KMS-11 (cell line): ENCODE measurements at regions not wholly inside any gene's neighbourhood (a gene's known extent, or its start where the extent isn't known, plus 50 kb on each side); places are given as distances from the start of the nearest gene placed in this dataset.

Experiments
- H2AFZ ChIP-seq: fragments of 200-600 bp; sonication (generic); 2 replicates; pipeline ENCODE4 v1.6.1; 2016; ENCODE audit warnings: antibody characterized with exemption, mixed run types, low read depth
- H3K27ac ChIP-seq: fragments of 200-600 bp; sonication (generic); 2 replicates; pipeline ENCODE4 v1.6.1; 2016; ENCODE audit warnings: mild to moderate bottlenecking, mixed run types
- H3K27me3 ChIP-seq: fragments of 200-600 bp; sonication (generic); 2 replicates; pipeline ENCODE4 v1.6.1; 2017; ENCODE audit warnings: mild to moderate bottlenecking, low read depth, mixed run types, moderate library complexity; ENCODE audit not compliant: insufficient read depth
- H3K36me3 ChIP-seq: fragments of 200-600 bp; sonication (generic); 2 replicates; pipeline ENCODE4 v1.6.1; 2017; ENCODE audit warnings: mild to moderate bottlenecking, mixed run types; ENCODE audit not compliant: insufficient read depth
- H3K4me1 ChIP-seq: fragments of 200-600 bp; sonication (generic); 2 replicates; pipeline ENCODE4 v1.6.1; 2016; ENCODE audit warnings: mild to moderate bottlenecking, low read depth, mixed run types; ENCODE audit not compliant: poor library complexity, severe bottlenecking
- H3K4me2 ChIP-seq: fragments of 200-600 bp; sonication (generic); 2 replicates; pipeline ENCODE4 v1.7.0; 2016; ENCODE audit warnings: mild to moderate bottlenecking, mixed run types
- H3K4me3 ChIP-seq: fragments of 200-600 bp; sonication (generic); IDR thresholded peaks from 2 replicates; pipeline ENCODE4 v1.6.1; 2017; ENCODE audit warnings: low read depth, low read length, mixed read lengths; ENCODE audit not compliant: insufficient read depth
- H3K79me2 ChIP-seq: fragments of 200-600 bp; sonication (generic); 2 replicates; pipeline ENCODE4 v1.6.1; 2016; ENCODE audit warnings: low read depth, mixed run types; ENCODE audit not compliant: insufficient read depth
- H3K9ac ChIP-seq: fragments of 200-600 bp; sonication (generic); 2 replicates; pipeline ENCODE4 v1.6.1; 2016; ENCODE audit warnings: mild to moderate bottlenecking, mixed run types
- H4K20me1 ChIP-seq: fragments of 200-600 bp; sonication (generic); 2 replicates; pipeline ENCODE4 v1.6.1; 2016; ENCODE audit warnings: mild to moderate bottlenecking, mixed run types; ENCODE audit not compliant: insufficient read depth
- TF ChIP-seq, protein P1 (sequence below): fragments of 200-600 bp; sonication (generic); conservative IDR thresholded peaks from 2 replicates; pipeline ENCODE4 v1.6.1; 2017; ENCODE audit warnings: low read depth, mild to moderate bottlenecking, antibody characterized with exemption, low read length, moderate library complexity, mixed read lengths

DNA sequence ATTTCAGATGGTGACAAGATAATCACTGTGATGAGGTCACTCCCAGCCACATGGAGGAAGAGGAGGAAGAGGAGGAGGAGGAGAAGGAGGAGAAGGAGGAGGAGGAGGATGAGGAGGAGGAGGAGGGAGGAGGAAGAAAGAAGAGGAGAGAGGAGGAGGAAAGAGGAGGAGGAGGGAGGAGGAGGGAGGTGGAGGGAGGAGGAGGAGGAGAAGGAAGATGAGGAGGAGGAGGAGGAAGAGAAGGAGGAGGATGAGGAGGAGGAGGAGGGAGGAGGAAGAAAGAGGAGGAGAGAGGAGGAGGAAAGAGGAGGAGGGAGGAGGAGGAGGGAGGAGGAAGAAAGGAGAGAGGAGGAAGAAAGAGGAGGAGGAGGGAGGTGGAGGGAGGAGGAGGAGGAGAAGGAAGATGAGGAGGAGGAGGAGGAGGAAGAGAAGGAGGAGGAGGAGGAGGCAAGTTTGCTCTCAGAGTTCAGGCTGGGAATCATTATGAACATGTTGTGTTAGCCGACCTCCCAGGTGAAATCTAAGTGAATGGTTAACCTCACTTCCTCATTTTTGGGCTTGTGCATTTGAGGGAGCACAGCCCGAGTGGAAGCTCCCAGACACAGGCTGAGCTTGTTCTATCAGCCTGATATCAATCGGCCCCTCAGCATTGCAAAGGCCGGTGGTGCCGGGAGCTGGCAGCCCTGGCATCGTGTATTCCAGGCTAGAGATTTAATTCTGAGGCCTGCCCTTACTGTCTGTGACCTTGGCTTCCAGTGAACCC lies 236.2 kb upstream of the PITRM1 start:
- no peaks in the 10 kb centered on the region for H4K20me1 ChIP-seq
- H3K27me3 ChIP-seq, result no peaks in the 10 kb centered on the region
- H3K4me1 ChIP-seq, result no peaks in the 10 kb centered on the region
- H3K27ac ChIP-seq, result no peak overlapping the region
- no peaks in the 10 kb centered on the region for H3K36me3 ChIP-seq
- TF ChIP-seq, protein P1, sequence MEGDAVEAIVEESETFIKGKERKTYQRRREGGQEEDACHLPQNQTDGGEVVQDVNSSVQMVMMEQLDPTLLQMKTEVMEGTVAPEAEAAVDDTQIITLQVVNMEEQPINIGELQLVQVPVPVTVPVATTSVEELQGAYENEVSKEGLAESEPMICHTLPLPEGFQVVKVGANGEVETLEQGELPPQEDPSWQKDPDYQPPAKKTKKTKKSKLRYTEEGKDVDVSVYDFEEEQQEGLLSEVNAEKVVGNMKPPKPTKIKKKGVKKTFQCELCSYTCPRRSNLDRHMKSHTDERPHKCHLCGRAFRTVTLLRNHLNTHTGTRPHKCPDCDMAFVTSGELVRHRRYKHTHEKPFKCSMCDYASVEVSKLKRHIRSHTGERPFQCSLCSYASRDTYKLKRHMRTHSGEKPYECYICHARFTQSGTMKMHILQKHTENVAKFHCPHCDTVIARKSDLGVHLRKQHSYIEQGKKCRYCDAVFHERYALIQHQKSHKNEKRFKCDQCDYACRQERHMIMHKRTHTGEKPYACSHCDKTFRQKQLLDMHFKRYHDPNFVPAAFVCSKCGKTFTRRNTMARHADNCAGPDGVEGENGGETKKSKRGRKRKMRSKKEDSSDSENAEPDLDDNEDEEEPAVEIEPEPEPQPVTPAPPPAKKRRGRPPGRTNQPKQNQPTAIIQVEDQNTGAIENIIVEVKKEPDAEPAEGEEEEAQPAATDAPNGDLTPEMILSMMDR, result no peak
- no peaks in the 10 kb centered on the region for H3K79me2 ChIP-seq
- no peak overlapping the region for H3K4me2 ChIP-seq
- no peak overlapping the region for H2AFZ ChIP-seq
- H3K4me3 ChIP-seq, result no peak overlapping the region
- H3K9ac ChIP-seq, result no peak overlapping the region

DNA sequence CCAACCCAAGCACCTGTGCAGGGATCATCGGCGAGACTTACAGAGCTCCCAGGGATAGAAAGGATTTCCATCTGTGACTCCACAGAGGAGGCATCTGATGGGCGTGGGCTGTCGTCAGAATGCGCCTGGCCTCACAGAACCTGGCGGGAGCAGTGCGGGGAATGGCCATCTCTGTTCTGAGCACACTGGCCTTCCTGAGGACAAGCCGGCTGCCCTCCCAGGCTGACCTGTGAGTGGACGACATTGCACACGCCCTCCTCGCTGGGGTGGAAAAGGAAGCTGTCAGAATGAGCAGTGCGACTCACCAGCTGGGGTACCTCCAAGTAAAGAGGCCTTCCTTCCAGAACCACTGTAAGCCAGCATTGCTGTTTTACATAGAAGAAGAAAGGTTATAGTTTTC lies 234.6 kb upstream of the PITRM1 start:
- Histone ChIP-seq H3K27me3 (no peaks in the 10 kb centered on the region), H3K27ac (no peak overlapping the region), H3K4me3 (no peak overlapping the region), H3K36me3 (no peaks in the 10 kb centered on the region), H2AFZ (no peak overlapping the region), H4K20me1 (no peaks in the 10 kb centered on the region), H3K79me2 (no peaks in the 10 kb centered on the region), H3K4me1 (no peaks in the 10 kb centered on the region), H3K9ac (no peak overlapping the region), H3K4me2 (no peak overlapping the region)
- TF ChIP-seq, protein P1, result no peak

DNA sequence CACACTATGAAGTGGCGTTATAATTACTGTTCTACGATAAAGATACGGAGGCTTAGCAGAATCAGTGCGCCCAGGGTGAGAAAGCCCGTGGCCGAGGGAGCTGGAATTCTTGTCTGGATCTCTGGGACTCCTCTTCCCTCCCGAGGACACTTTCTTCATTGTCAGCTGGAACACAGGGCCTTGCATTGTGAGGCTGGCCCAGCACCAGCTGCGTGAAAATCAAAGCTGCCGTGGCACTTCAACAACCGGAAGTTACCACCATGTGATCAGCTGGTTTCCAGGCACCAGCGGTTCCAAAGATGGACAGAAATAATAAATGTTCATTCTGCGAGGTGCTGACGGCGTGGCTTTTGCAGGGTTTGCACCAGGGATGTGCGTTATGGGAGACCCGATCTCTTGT lies 234.0 kb upstream of the PITRM1 start:
- Histone ChIP-seq H3K36me3 (no peaks in the 10 kb centered on the region), H3K4me1 (no peaks in the 10 kb centered on the region), H3K27me3 (no peaks in the 10 kb centered on the region), H3K27ac (no peak overlapping the region), H3K4me3 (no peak overlapping the region), H3K79me2 (no peaks in the 10 kb centered on the region), H2AFZ (no peak overlapping the region), H3K4me2 (no peak overlapping the region), H3K9ac (no peak overlapping the region), H4K20me1 (no peaks in the 10 kb centered on the region)
- TF ChIP-seq, protein P1, result no peak

DNA sequence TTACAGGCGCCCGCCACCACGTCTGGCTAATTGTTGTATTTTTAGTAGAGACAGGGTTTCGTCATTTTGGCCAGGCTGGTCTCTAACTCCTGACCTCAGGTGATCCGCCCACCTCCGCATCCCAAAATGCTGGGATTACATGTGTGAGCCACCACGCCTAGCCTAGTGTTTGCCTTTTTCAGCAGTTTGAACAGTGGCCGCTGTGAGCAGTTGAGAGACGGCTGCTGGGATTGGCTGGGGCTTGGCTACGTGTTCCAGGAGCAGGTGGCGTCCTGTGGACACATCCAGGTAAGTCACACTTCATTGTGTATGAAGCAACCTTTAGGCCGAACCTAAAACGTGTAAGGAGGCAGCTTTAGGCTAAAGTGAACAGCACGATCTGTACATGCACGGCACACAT lies 231.8 kb upstream of the PITRM1 start:
- Histone ChIP-seq H2AFZ (no peak overlapping the region), H3K27ac (no peak overlapping the region), H3K9ac (no peak overlapping the region), H3K4me1 (no peaks in the 10 kb centered on the region), H3K4me2 (no peak overlapping the region), H3K36me3 (no peaks in the 10 kb centered on the region), H3K4me3 (no peak overlapping the region), H3K27me3 (no peaks in the 10 kb centered on the region), H3K79me2 (no peaks in the 10 kb centered on the region), H4K20me1 (no peaks in the 10 kb centered on the region)
- TF ChIP-seq, protein P1, result no peak
